ENCODE measurements at regions not wholly inside any gene's neighbourhood (a gene's known extent, or its start where the extent isn't known, plus 50 kb on each side); places are given as distances from the start of the nearest gene placed in this dataset.

GRCh38 chr3:159366476-159366875 is 564.6 kb downstream of the MFSD1 start:
- TF ChIP-seq CTCF (IDR thresholded peaks at IDR 0.05; ENCODE audit: insufficient read depth, low read length, poor library complexity, severe bottlenecking) (no peak), EZH2phosphoT487 (conservative IDR thresholded peaks at IDR 0.05; ENCODE audit: low read length) (no peak)

Data from SU-DHL-6 (cell line).